ENCODE measurements at regions not wholly inside any gene's neighbourhood (a gene's known extent, or its start where the extent isn't known, plus 50 kb on each side); places are given as distances from the start of the nearest gene placed in this dataset.

GRCh38 chr10:33066558-33067236, 108.7 kb upstream of the ITGB1 start:
- Histone ChIP-seq H3K36me3 (ENCODE audit: insufficient read depth, low read length) (no peaks in the 10 kb centered on the region), H3K79me2 (ENCODE audit: insufficient read depth, low read depth, low read length) (no peaks in the 10 kb centered on the region), H3K4me3 (ENCODE audit: low read depth, low read length, poor library complexity, severe bottlenecking) (no peak overlapping the region), H4K20me1 (ENCODE audit: insufficient read depth, low read length) (no peaks in the 10 kb centered on the region), H2AFZ (ENCODE audit: low read length) (no peak overlapping the region), H3K4me2 (ENCODE audit: low read length) (no peak overlapping the region), H3K4me1 (ENCODE audit: insufficient read depth, low read length, poor library complexity, severe bottlenecking) (no peaks in the 10 kb centered on the region), H3K9me2 (ENCODE audit: insufficient read depth, low read length) (no peaks in the 10 kb centered on the region), H3K9me3 (ENCODE audit: low read length) (no peaks in the 10 kb centered on the region), H3K27ac (ENCODE audit: low read depth, low read length, poor library complexity, severe bottlenecking) (no peak overlapping the region)
- CTCF ChIA-PET (ENCODE audit: unreplicated experiment): no interaction called here
- TF ChIP-seq, protein P1, sequence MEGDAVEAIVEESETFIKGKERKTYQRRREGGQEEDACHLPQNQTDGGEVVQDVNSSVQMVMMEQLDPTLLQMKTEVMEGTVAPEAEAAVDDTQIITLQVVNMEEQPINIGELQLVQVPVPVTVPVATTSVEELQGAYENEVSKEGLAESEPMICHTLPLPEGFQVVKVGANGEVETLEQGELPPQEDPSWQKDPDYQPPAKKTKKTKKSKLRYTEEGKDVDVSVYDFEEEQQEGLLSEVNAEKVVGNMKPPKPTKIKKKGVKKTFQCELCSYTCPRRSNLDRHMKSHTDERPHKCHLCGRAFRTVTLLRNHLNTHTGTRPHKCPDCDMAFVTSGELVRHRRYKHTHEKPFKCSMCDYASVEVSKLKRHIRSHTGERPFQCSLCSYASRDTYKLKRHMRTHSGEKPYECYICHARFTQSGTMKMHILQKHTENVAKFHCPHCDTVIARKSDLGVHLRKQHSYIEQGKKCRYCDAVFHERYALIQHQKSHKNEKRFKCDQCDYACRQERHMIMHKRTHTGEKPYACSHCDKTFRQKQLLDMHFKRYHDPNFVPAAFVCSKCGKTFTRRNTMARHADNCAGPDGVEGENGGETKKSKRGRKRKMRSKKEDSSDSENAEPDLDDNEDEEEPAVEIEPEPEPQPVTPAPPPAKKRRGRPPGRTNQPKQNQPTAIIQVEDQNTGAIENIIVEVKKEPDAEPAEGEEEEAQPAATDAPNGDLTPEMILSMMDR (conservative IDR thresholded peaks at IDR 0.05; ENCODE audit: low read length): 0 out of 2 replicates have a peak, but pooled peaks have one; percentile 28
- no peak for TF ChIP-seq EZH2phosphoT487 (IDR thresholded peaks at IDR 0.05; ENCODE audit: borderline replicate concordance, low read depth, low read length)
- DNase-seq (ENCODE audit: low spot score): no peak
- intact Hi-C loops (cut with micrococcal nuclease; ENCODE audit: unreplicated experiment): no loop called here
- POLR2A ChIA-PET: interaction anchor here (0.6 to 1.6 kb wide), 6 partner anchors 9 to 1961 kb away, joined by 3 to 4 read pairs (median 4); no protein-coding TSS in a partner anchor
- no TSS peak for BruUV-seq (replicated peaks)

DNA sequence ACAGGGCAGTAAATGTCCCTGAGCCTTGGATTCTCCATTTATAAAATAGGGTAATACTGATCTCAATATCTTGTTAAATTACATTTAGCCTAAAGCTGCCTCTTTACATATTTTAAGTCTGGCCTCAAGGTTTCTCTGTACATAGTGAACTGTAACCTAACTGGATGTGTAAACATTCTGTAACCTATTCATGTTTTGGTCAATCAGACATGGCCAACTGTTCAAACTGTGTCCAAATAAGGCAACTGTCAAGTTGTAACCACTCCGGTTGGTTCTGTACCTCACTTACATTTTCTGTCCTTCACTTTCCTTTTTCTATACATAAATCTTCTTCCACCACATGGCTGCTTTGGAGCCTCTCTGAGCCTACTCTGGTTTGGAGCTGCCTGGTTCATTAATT, 107.1 kb upstream of the ITGB1 start:
- no peaks in the 10 kb centered on the region for H3K79me2 ChIP-seq (ENCODE audit: insufficient read depth, low read depth, low read length)
- H3K27ac ChIP-seq (ENCODE audit: low read depth, low read length, poor library complexity, severe bottlenecking): no peak overlapping the region
- H4K20me1 ChIP-seq (ENCODE audit: insufficient read depth, low read length): no peaks in the 10 kb centered on the region
- BruUV-seq (replicated peaks): no TSS peak
- H3K9me3 ChIP-seq (ENCODE audit: low read length): no peaks in the 10 kb centered on the region
- H3K36me3 ChIP-seq (ENCODE audit: insufficient read depth, low read length): no peaks in the 10 kb centered on the region
- intact Hi-C loops (cut with micrococcal nuclease; ENCODE audit: unreplicated experiment): no loop called here
- H3K4me3 ChIP-seq (ENCODE audit: low read depth, low read length, poor library complexity, severe bottlenecking): no peak overlapping the region
- H3K4me1 ChIP-seq (ENCODE audit: insufficient read depth, low read length, poor library complexity, severe bottlenecking): no peaks in the 10 kb centered on the region
- no peak for DNase-seq (ENCODE audit: low spot score)
- TF ChIP-seq, protein P1 (conservative IDR thresholded peaks at IDR 0.05; ENCODE audit: low read length): no peak
- TF ChIP-seq EZH2phosphoT487 (IDR thresholded peaks at IDR 0.05; ENCODE audit: borderline replicate concordance, low read depth, low read length): no peak
- no peak overlapping the region for H2AFZ ChIP-seq (ENCODE audit: low read length)
- POLR2A ChIA-PET: interaction anchor here (0.6 to 0.7 kb wide), 2 partner anchors 31 to 683 kb away, joined by 3 read pairs; no protein-coding TSS in a partner anchor
- H3K4me2 ChIP-seq (ENCODE audit: low read length): no peak overlapping the region
- CTCF ChIA-PET (ENCODE audit: unreplicated experiment): no interaction called here
- no peaks in the 10 kb centered on the region for H3K9me2 ChIP-seq (ENCODE audit: insufficient read depth, low read length)

- POLR2A ChIA-PET: interaction anchor here (0.7 kb wide), 1 partner anchor 31 kb away, joined by 3 read pairs; no protein-coding TSS in a partner anchor
These were observed 106.7 kb upstream of the ITGB1 start for GRCh38 chr10:33064706-33065105.

More at GRCh38 chr10:33064706-33065105, 106.7 kb upstream of the ITGB1 start:
- no peak overlapping the region for H3K4me3 ChIP-seq (ENCODE audit: low read depth, low read length, poor library complexity, severe bottlenecking)
- no peak overlapping the region for H3K27ac ChIP-seq (ENCODE audit: low read depth, low read length, poor library complexity, severe bottlenecking)
- intact Hi-C loops (cut with micrococcal nuclease; ENCODE audit: unreplicated experiment): no loop called here
- no peaks in the 10 kb centered on the region for H3K36me3 ChIP-seq (ENCODE audit: insufficient read depth, low read length)
- no peaks in the 10 kb centered on the region for H3K9me3 ChIP-seq (ENCODE audit: low read length)
- no peaks in the 10 kb centered on the region for H3K4me1 ChIP-seq (ENCODE audit: insufficient read depth, low read length, poor library complexity, severe bottlenecking)
- TF ChIP-seq, protein P1 (conservative IDR thresholded peaks at IDR 0.05; ENCODE audit: low read length): no peak
- no peaks in the 10 kb centered on the region for H3K9me2 ChIP-seq (ENCODE audit: insufficient read depth, low read length)
- no peak for DNase-seq (ENCODE audit: low spot score)
- H2AFZ ChIP-seq (ENCODE audit: low read length): no peak overlapping the region
- CTCF ChIA-PET (ENCODE audit: unreplicated experiment): no interaction called here
- H3K79me2 ChIP-seq (ENCODE audit: insufficient read depth, low read depth, low read length): no peaks in the 10 kb centered on the region
- no peaks in the 10 kb centered on the region for H4K20me1 ChIP-seq (ENCODE audit: insufficient read depth, low read length)
- BruUV-seq (replicated peaks): no TSS peak
- H3K4me2 ChIP-seq (ENCODE audit: low read length): no peak overlapping the region

Measured in OCI-LY7 (cell line).